ENCODE measurements at regions not wholly inside any gene's neighbourhood (a gene's known extent, or its start where the extent isn't known, plus 50 kb on each side); places are given as distances from the start of the nearest gene placed in this dataset.
A peak's percentile ranks its signal among the peaks of the same experiment; 100 is the strongest.

- DNase-seq (ENCODE audit: low read depth): no peak
These were observed 84.8 kb upstream of the BTBD3 start for GRCh38 chr20:11832851-11833250.

- DNase-seq (ENCODE audit: low read depth): no peak
These were observed 83.9 kb upstream of the BTBD3 start for GRCh38 chr20:11833825-11834224.

- no peak for DNase-seq (ENCODE audit: low read depth)
These were observed 79.5 kb upstream of the BTBD3 start for GRCh38 chr20:11838076-11838636.

- no peak for DNase-seq (ENCODE audit: low read depth)
These were observed 75.7 kb upstream of the BTBD3 start for GRCh38 chr20:11841972-11842461.

GRCh38 chr20:11843289-11843688 lies 74.4 kb upstream of the BTBD3 start:
- no peak for DNase-seq (ENCODE audit: low read depth)

GRCh38 chr20:11844691-11845090 lies 73.0 kb upstream of the BTBD3 start:
- no peak for DNase-seq (ENCODE audit: low read depth)

- DNase-seq (ENCODE audit: low read depth): no peak
These were observed 72.4 kb upstream of the BTBD3 start for GRCh38 chr20:11845340-11845739.

- DNase-seq (ENCODE audit: low read depth): no peak
These were observed 71.6 kb upstream of the BTBD3 start for GRCh38 chr20:11846131-11846530.

- no peak for DNase-seq (ENCODE audit: low read depth)
These were observed 69.9 kb upstream of the BTBD3 start for GRCh38 chr20:11847827-11848226.

GRCh38 chr20:11849270-11849915 lies 68.3 kb upstream of the BTBD3 start:
- no peak for DNase-seq (ENCODE audit: low read depth)

GRCh38 chr20:11849976-11850670 lies 67.6 kb upstream of the BTBD3 start:
- DNase-seq (ENCODE audit: low read depth): peak; percentile 26

- no peak for DNase-seq (ENCODE audit: low read depth)
These were observed 66.8 kb upstream of the BTBD3 start for GRCh38 chr20:11850901-11851300.

- DNase-seq (ENCODE audit: low read depth): no peak
These were observed 66.0 kb upstream of the BTBD3 start for GRCh38 chr20:11851646-11852045.

GRCh38 chr20:11852189-11852588 lies 65.5 kb upstream of the BTBD3 start:
- no peak for DNase-seq (ENCODE audit: low read depth)

- no peak for DNase-seq (ENCODE audit: low read depth)
These were observed 64.9 kb upstream of the BTBD3 start for GRCh38 chr20:11852811-11853210.

GRCh38 chr20:11853359-11853758 lies 64.3 kb upstream of the BTBD3 start:
- no peak for DNase-seq (ENCODE audit: low read depth)

- DNase-seq (ENCODE audit: low read depth): no peak
These were observed 56.2 kb upstream of the BTBD3 start for GRCh38 chr20:11861479-11861878.

GRCh38 chr20:11867291-11867919 lies 50.3 kb upstream of the BTBD3 start:
- DNase-seq (ENCODE audit: low read depth): no peak
